ENCODE measurements at regions not wholly inside any gene's neighbourhood (a gene's known extent, or its start where the extent isn't known, plus 50 kb on each side); places are given as distances from the start of the nearest gene placed in this dataset.

DNA sequence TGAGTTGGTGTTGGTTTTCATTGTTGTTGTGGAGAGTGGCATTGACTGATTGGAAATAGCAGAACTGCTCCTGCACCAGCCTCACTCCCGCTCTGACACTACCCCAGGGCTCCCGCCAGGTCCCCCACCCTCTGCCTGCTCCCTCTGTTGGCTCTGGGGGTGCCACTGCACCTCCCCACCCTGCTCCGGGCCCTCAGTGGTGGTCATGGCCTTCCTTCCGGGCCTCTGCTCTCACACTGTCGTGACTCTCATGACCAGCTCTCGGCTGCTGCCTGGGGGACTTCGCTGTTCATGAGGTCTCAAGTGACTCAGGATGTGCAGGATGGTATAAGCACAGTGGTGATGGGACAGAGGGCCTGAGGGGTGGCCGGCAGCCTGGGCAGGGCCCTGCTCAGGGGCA lies 113.2 kb downstream of the MARCHF4 start:
- Mint-ChIP-seq H3K4me1 (ENCODE audit: low read depth, unreplicated experiment) (no peaks in the 10 kb centered on the region), H3K9me3 (ENCODE audit: unreplicated experiment) (peaks cover 3% of the 10 kb centered on the region), H3K27me3 (ENCODE audit: unreplicated experiment) (peaks cover 6% of the 10 kb centered on the region), H3K4me3 (ENCODE audit: unreplicated experiment) (no peak overlapping the region), H3K27ac (ENCODE audit: unreplicated experiment) (no peak overlapping the region), H3K36me3 (ENCODE audit: unreplicated experiment) (peaks cover 6% of the 10 kb centered on the region)
- TF ChIP-seq, protein P1, sequence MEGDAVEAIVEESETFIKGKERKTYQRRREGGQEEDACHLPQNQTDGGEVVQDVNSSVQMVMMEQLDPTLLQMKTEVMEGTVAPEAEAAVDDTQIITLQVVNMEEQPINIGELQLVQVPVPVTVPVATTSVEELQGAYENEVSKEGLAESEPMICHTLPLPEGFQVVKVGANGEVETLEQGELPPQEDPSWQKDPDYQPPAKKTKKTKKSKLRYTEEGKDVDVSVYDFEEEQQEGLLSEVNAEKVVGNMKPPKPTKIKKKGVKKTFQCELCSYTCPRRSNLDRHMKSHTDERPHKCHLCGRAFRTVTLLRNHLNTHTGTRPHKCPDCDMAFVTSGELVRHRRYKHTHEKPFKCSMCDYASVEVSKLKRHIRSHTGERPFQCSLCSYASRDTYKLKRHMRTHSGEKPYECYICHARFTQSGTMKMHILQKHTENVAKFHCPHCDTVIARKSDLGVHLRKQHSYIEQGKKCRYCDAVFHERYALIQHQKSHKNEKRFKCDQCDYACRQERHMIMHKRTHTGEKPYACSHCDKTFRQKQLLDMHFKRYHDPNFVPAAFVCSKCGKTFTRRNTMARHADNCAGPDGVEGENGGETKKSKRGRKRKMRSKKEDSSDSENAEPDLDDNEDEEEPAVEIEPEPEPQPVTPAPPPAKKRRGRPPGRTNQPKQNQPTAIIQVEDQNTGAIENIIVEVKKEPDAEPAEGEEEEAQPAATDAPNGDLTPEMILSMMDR (IDR thresholded peaks at IDR 0.05; ENCODE audit: partially characterized antibody, unreplicated experiment), result no peak
- no peak for DNase-seq

DNA sequence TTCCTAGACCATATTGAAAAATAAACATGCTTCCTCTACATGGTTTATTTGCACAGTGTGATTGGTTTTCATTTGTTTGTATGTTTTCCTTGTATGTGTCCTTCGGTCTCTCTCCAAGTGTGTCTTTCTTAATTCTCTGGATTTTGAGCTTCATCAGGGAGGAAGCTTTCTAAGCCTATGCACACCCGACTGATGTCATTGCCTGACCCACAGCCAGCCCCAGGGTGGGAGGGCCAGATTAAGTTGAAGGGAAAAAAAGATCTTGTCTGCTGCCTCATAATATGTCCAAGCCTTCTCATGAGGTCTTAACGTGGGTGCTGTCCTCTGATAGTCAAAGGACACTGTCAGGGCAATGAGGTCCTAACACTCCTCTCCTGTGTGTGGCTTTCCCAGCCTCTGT lies 115.2 kb downstream of the MARCHF4 start:
- TF ChIP-seq, protein P1 (IDR thresholded peaks at IDR 0.05; ENCODE audit: partially characterized antibody, unreplicated experiment), result no peak
- Mint-ChIP-seq H3K4me1 (ENCODE audit: low read depth, unreplicated experiment) (no peaks in the 10 kb centered on the region), H3K4me3 (ENCODE audit: unreplicated experiment) (no peak overlapping the region), H3K36me3 (ENCODE audit: unreplicated experiment) (no peaks in the 10 kb centered on the region), H3K27me3 (ENCODE audit: unreplicated experiment) (peaks cover 2% of the 10 kb centered on the region), H3K27ac (ENCODE audit: unreplicated experiment) (no peak overlapping the region), H3K9me3 (ENCODE audit: unreplicated experiment) (peaks cover 1% of the 10 kb centered on the region)
- DNase-seq, result no peak
